AG04450 (cell line): ENCODE measurements at regions not wholly inside any gene's neighbourhood (a gene's known extent, or its start where the extent isn't known, plus 50 kb on each side); places are given as distances from the start of the nearest gene placed in this dataset.

Experiments
- CTCF ChIA-PET: fragments of 300-600, 350-600 bp; formaldehyde crosslinking; extraction: SDS; loops from one replicate; lab custom pipeline; 2022; ENCODE audit warnings: antibody characterized with exemption, inconsistent platforms; lab: Charles Lee
- POLR2A ChIA-PET: fragments of 350-600 bp; formaldehyde crosslinking; extraction: SDS; loops from one replicate; lab custom pipeline; 2021; ENCODE audit warnings: antibody characterized with exemption, inconsistent platforms; lab: Yijun Ruan, JAX
- DNase-seq: peaks from one replicate; pipeline ENCODE4 v3.0.0-alpha.2; 2011; ENCODE audit warnings: low read depth, low spot score
- H3K27ac ChIP-seq: one replicate; pipeline ENCODE4 v1.5.1; 2012; ENCODE audit warnings: low read depth, low read length, control low read depth
- H3K27me3 ChIP-seq: one replicate; pipeline ENCODE4 v1.6.0; 2012; ENCODE audit warnings: low read length; ENCODE audit not compliant: control insufficient read depth, insufficient read depth
- H3K4me3 ChIP-seq: 2 replicates; pipeline ENCODE4 v1.5.1; 2011; ENCODE audit warnings: mild to moderate bottlenecking, low read depth, low read length, control low read depth
- H3K9me3 ChIP-seq: 2 replicates; pipeline ENCODE4 v1.5.1; 2012; ENCODE audit warnings: low read length; ENCODE audit not compliant: control insufficient read depth, insufficient read depth
- CTCF ChIP-seq: IDR thresholded peaks from 2 replicates; pipeline ENCODE4 v1.5.1; 2011; ENCODE audit warnings: low read depth, low read length, control low read depth, inconsistent platforms

- H3K27ac ChIP-seq = no peak overlapping the region
- H3K9me3 ChIP-seq = peaks cover 14% of the 10 kb centered on the region
- ChIA-PET CTCF (no interaction called here), POLR2A (no interaction called here)
- H3K4me3 ChIP-seq = no peak overlapping the region
- TF ChIP-seq CTCF = no peak
- DNase-seq = no peak
- no peaks in the 10 kb centered on the region for H3K27me3 ChIP-seq
Observed at GRCh38 chr7:52920977-52921376, 114.5 kb upstream of the POM121L12 start.

- H3K9me3 ChIP-seq = peaks cover 9% of the 10 kb centered on the region
- CTCF ChIA-PET = no interaction called here
- TF ChIP-seq CTCF = no peak
- POLR2A ChIA-PET = no interaction called here
- no peak for DNase-seq
- no peak overlapping the region for H3K27ac ChIP-seq
- no peaks in the 10 kb centered on the region for H3K27me3 ChIP-seq
- H3K4me3 ChIP-seq = no peak overlapping the region
Observed at GRCh38 chr7:52917982-52918578, 117.4 kb upstream of the POM121L12 start.

GRCh38 chr7:52911795-52912194, 123.6 kb upstream of the POM121L12 start:
- DNase-seq = no peak
- POLR2A ChIA-PET = no interaction called here
- Histone ChIP-seq H3K27ac (no peak overlapping the region), H3K27me3 (no peaks in the 10 kb centered on the region), H3K4me3 (no peak overlapping the region), H3K9me3 (peaks cover 13% of the 10 kb centered on the region)
- CTCF ChIA-PET = no interaction called here
- TF ChIP-seq CTCF = no peak

- Histone ChIP-seq H3K27me3 (no peaks in the 10 kb centered on the region), H3K4me3 (no peak overlapping the region), H3K27ac (no peak overlapping the region), H3K9me3 (peaks cover 13% of the 10 kb centered on the region)
- ChIA-PET CTCF (no interaction called here), POLR2A (no interaction called here)
- DNase-seq = no peak
- TF ChIP-seq CTCF = no peak
Observed at GRCh38 chr7:52911326-52911725, 124.1 kb upstream of the POM121L12 start.

GRCh38 chr7:52909935-52910334, 125.5 kb upstream of the POM121L12 start:
- Histone ChIP-seq H3K4me3 (no peak overlapping the region), H3K27me3 (no peaks in the 10 kb centered on the region), H3K27ac (no peak overlapping the region), H3K9me3 (peaks cover 13% of the 10 kb centered on the region)
- no peak for DNase-seq
- ChIA-PET CTCF (no interaction called here), POLR2A (no interaction called here)
- no peak for TF ChIP-seq CTCF
